ENCODE measurements at regions not wholly inside any gene's neighbourhood (a gene's known extent, or its start where the extent isn't known, plus 50 kb on each side); places are given as distances from the start of the nearest gene placed in this dataset.
"Not testable (repeated sequence)": the region's sequence is repeated elsewhere in the genome, so short reads cannot be mapped to it uniquely, and the experiment has no call there.

DNA sequence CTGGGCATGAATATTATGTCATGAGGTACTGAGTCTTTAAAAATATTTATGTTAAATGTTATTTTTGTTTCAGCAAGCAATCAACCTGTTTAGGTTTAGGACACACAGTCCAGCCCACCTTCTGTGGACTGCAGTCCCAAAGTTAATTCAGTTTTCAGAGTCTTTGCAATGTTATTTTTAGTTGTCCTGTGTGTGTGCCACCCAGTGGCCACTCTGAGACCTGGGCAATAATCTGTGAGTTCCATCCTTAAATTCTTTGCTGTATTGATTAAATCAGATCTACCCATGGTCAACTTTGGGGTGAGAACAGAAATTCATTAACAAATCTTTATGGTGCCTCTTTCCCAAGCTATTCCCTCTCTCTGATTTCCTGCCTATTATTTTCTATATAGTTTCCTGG is 415.1 kb downstream of the CCSER2 start:
- Histone ChIP-seq H3K27me3 (ENCODE audit: control insufficient read depth, insufficient read depth, low read length) (no peaks in the 10 kb centered on the region), H3K27ac (ENCODE audit: insufficient read depth, low read length) (no peak overlapping the region), H3K4me1 (ENCODE audit: control insufficient read depth, extremely low read depth, insufficient read depth, low read length) (no peaks in the 10 kb centered on the region), H3K79me2 (ENCODE audit: control insufficient read depth, insufficient read depth, low read length) (no peaks in the 10 kb centered on the region), H2AFZ (ENCODE audit: low read length) (no peak overlapping the region), H4K20me1 (ENCODE audit: control insufficient read depth, extremely low read depth, insufficient read depth, low read length) (no peaks in the 10 kb centered on the region), H3K9ac (ENCODE audit: insufficient read depth, low read length) (no peak overlapping the region), H3K9me3 (ENCODE audit: control insufficient read depth, insufficient read depth, low read depth, low read length) (no peaks in the 10 kb centered on the region), H3K36me3 (ENCODE audit: control insufficient read depth, insufficient read depth, low read length) (no peaks in the 10 kb centered on the region), H3K4me3 (replicated peaks in 1 of 4; ENCODE audit: control extremely low read depth in 1 of 4, insufficient read depth in 1 of 4, low read depth in 3 of 4, low read length in 4 of 4) (no peak overlapping the region), H3K4me2 (ENCODE audit: extremely low read depth, insufficient read depth, low read length) (no peak overlapping the region)
- no peak for TF ChIP-seq EZH2 (IDR thresholded peaks at IDR 0.05; ENCODE audit: low read length, missing control alignments)
- TF ChIP-seq, protein P1, sequence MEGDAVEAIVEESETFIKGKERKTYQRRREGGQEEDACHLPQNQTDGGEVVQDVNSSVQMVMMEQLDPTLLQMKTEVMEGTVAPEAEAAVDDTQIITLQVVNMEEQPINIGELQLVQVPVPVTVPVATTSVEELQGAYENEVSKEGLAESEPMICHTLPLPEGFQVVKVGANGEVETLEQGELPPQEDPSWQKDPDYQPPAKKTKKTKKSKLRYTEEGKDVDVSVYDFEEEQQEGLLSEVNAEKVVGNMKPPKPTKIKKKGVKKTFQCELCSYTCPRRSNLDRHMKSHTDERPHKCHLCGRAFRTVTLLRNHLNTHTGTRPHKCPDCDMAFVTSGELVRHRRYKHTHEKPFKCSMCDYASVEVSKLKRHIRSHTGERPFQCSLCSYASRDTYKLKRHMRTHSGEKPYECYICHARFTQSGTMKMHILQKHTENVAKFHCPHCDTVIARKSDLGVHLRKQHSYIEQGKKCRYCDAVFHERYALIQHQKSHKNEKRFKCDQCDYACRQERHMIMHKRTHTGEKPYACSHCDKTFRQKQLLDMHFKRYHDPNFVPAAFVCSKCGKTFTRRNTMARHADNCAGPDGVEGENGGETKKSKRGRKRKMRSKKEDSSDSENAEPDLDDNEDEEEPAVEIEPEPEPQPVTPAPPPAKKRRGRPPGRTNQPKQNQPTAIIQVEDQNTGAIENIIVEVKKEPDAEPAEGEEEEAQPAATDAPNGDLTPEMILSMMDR (conservative IDR thresholded peaks at IDR 0.05 in 1 of 2, IDR thresholded peaks at IDR 0.05 in 1 of 2; ENCODE audit: low read depth in 1 of 2, low read length in 2 of 2), result no peak
- DNase-seq (ENCODE audit: low read depth in 2 of 2), result no peak

DNA sequence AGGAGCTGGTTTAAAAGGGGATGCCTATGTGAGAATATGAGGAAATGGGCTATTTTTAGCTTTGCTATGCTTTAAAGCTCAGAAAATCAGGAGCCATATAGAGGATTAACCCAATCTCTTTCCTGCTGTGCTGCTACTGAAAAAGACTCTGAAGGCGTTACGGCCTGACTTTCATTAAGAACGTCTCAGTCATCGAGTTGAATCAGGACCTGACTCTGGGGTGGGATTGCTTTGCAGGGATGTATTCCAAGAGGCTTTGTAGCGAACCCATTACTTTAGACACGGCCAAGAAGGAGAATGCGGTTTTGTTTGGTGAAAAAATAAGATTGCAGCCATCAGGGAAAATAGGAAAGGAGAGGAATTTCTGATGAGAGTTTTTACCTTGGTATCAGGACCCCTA is 426.9 kb downstream of the CCSER2 start:
- no peaks in the 10 kb centered on the region for H3K27me3 ChIP-seq (ENCODE audit: control insufficient read depth, insufficient read depth, low read length)
- DNase-seq (ENCODE audit: low read depth in 2 of 2), result no peak
- no peak overlapping the region for H3K4me3 ChIP-seq (replicated peaks in 1 of 4; ENCODE audit: control extremely low read depth in 1 of 4, insufficient read depth in 1 of 4, low read depth in 3 of 4, low read length in 4 of 4)
- H3K9me3 ChIP-seq (ENCODE audit: control insufficient read depth, insufficient read depth, low read depth, low read length), result no peaks in the 10 kb centered on the region
- no peaks in the 10 kb centered on the region for H4K20me1 ChIP-seq (ENCODE audit: control insufficient read depth, extremely low read depth, insufficient read depth, low read length)
- no peak for TF ChIP-seq EZH2 (IDR thresholded peaks at IDR 0.05; ENCODE audit: low read length, missing control alignments)
- TF ChIP-seq, protein P1 (conservative IDR thresholded peaks at IDR 0.05 in 1 of 2, IDR thresholded peaks at IDR 0.05 in 1 of 2; ENCODE audit: low read depth in 1 of 2, low read length in 2 of 2), result no peak
- no peak overlapping the region for H3K9ac ChIP-seq (ENCODE audit: insufficient read depth, low read length)
- H3K27ac ChIP-seq (ENCODE audit: insufficient read depth, low read length), result no peak overlapping the region
- H3K4me1 ChIP-seq (ENCODE audit: control insufficient read depth, extremely low read depth, insufficient read depth, low read length), result no peaks in the 10 kb centered on the region
- H3K79me2 ChIP-seq (ENCODE audit: control insufficient read depth, insufficient read depth, low read length), result no peaks in the 10 kb centered on the region
- no peak overlapping the region for H2AFZ ChIP-seq (ENCODE audit: low read length)
- no peak overlapping the region for H3K4me2 ChIP-seq (ENCODE audit: extremely low read depth, insufficient read depth, low read length)
- no peaks in the 10 kb centered on the region for H3K36me3 ChIP-seq (ENCODE audit: control insufficient read depth, insufficient read depth, low read length)

DNA sequence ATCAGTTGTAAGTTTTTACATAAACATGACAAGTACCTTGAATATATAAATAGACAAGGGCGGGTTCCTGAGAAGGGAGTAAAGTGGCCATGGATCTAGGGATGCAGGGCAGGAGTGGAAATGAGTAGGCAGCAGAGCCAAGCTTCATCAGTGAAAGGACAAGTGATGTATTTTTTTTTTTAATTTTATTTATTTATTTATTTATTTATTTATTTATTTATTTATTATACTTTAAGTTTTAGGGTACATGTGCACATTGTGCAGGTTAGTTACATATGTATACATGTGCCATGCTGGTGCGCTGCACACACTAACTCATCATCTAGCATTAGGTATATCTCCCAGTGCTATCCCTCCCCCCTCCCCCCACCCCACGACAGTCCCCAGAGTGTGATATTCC is 428.3 kb downstream of the CCSER2 start:
- H3K9me3 ChIP-seq (ENCODE audit: control insufficient read depth, insufficient read depth, low read depth, low read length); H3K27ac ChIP-seq (ENCODE audit: insufficient read depth, low read length); H2AFZ ChIP-seq (ENCODE audit: low read length); H3K79me2 ChIP-seq (ENCODE audit: control insufficient read depth, insufficient read depth, low read length); H4K20me1 ChIP-seq (ENCODE audit: control insufficient read depth, extremely low read depth, insufficient read depth, low read length); H3K4me2 ChIP-seq (ENCODE audit: extremely low read depth, insufficient read depth, low read length); H3K4me3 ChIP-seq (replicated peaks in 1 of 4; ENCODE audit: control extremely low read depth in 1 of 4, insufficient read depth in 1 of 4, low read depth in 3 of 4, low read length in 4 of 4); H3K4me1 ChIP-seq (ENCODE audit: control insufficient read depth, extremely low read depth, insufficient read depth, low read length); H3K9ac ChIP-seq (ENCODE audit: insufficient read depth, low read length); H3K27me3 ChIP-seq (ENCODE audit: control insufficient read depth, insufficient read depth, low read length); H3K36me3 ChIP-seq (ENCODE audit: control insufficient read depth, insufficient read depth, low read length); DNase-seq (ENCODE audit: low read depth in 2 of 2): not testable (repeated sequence)

DNA sequence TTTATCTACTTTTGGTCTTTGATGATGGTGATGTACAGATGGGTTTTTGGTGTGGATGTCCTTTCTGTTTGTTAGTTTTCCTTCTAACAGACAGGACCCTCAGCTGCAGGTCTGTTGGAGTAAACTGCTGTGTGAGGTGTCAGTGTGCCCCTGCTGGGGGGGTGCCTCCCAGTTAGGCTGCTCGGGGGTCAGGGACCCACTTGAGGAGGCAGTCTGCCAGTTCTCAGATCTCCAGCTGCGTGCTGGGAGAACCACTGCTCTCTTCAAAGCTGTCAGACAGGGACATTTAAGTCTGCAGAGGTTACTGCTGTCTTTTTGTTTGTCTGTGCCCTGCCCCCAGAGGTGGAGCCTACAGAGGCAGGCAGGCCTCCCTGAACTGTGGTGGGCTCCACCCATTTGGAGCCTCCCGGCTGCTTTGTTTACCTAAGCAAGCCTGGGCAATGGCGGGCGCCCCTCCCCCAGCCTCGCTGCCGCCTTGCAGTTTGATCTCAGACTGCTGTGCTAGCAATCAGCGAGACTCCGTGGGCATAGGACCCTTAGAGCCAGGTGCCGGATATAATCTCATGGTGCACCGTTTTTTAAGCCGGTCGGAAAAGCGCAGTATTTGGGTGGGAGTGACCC is 433.7 kb downstream of the CCSER2 start:
- H3K4me3 ChIP-seq (replicated peaks in 1 of 4; ENCODE audit: control extremely low read depth in 1 of 4, insufficient read depth in 1 of 4, low read depth in 3 of 4, low read length in 4 of 4); H3K27ac ChIP-seq (ENCODE audit: insufficient read depth, low read length); H3K9ac ChIP-seq (ENCODE audit: insufficient read depth, low read length); H3K4me2 ChIP-seq (ENCODE audit: extremely low read depth, insufficient read depth, low read length); H3K36me3 ChIP-seq (ENCODE audit: control insufficient read depth, insufficient read depth, low read length); H4K20me1 ChIP-seq (ENCODE audit: control insufficient read depth, extremely low read depth, insufficient read depth, low read length); H3K4me1 ChIP-seq (ENCODE audit: control insufficient read depth, extremely low read depth, insufficient read depth, low read length); H3K9me3 ChIP-seq (ENCODE audit: control insufficient read depth, insufficient read depth, low read depth, low read length); H3K79me2 ChIP-seq (ENCODE audit: control insufficient read depth, insufficient read depth, low read length); H3K27me3 ChIP-seq (ENCODE audit: control insufficient read depth, insufficient read depth, low read length); H2AFZ ChIP-seq (ENCODE audit: low read length); DNase-seq (ENCODE audit: low read depth in 2 of 2): not testable (repeated sequence)

Measured in fibroblast of lung (primary cell).